HEK293 (cell line): ENCODE measurements at regions not wholly inside any gene's neighbourhood (a gene's known extent, or its start where the extent isn't known, plus 50 kb on each side); places are given as distances from the start of the nearest gene placed in this dataset.

Source experiments
- CTCF ChIA-PET: fragments of 350-600 bp; formaldehyde crosslinking; extraction: SDS; loops from one replicate; lab custom pipeline; 2021; ENCODE audit warnings: antibody characterized with exemption; lab: Yijun Ruan, JAX
- POLR2A ChIA-PET: fragments of 300-600 bp; formaldehyde crosslinking; extraction: SDS; loops from one replicate; lab custom pipeline; 2020; ENCODE audit warnings: antibody characterized with exemption, inconsistent platforms; lab: Yijun Ruan, JAX
- H3K27ac ChIP-seq: fragments of 200-500 bp; sonication (Bioruptor generic); 2 replicates; pipeline ENCODE4 v1.5.1; 2014; ENCODE audit warnings: low read depth, low read length, control low read depth, inconsistent platforms; ENCODE audit errors: extremely low read depth
- H3K36me3 ChIP-seq, 2 experiments: fragments of 200-500 bp in 1 of 2; sonication (Bioruptor generic) in 1 of 2; 1 replicate in 1 of 2; 2 replicates in 1 of 2; pipeline ENCODE4 v1.5.1; 2014 to 2017; ENCODE audit warnings: inconsistent platforms in 2 of 2, low read length in 2 of 2; ENCODE audit not compliant: control insufficient read depth in 2 of 2, insufficient read depth in 1 of 2
- H3K4me1 ChIP-seq: fragments of 200-500 bp; sonication (Bioruptor generic); 2 replicates; pipeline ENCODE4 v1.5.1; 2014; ENCODE audit warnings: mild to moderate bottlenecking, low read length, inconsistent platforms; ENCODE audit not compliant: control insufficient read depth, insufficient read depth
- H3K4me3 ChIP-seq: 2 replicates; pipeline ENCODE4 v1.5.1; 2011; ENCODE audit warnings: low read depth, mild to moderate bottlenecking, control low read depth, low read length, moderate library complexity
- H3K9me3 ChIP-seq: fragments of 200-500 bp; sonication (Bioruptor generic); 2 replicates; pipeline ENCODE4 v1.5.1; 2014; ENCODE audit warnings: low read depth, low read length, inconsistent platforms; ENCODE audit not compliant: control insufficient read depth, insufficient read depth
- FEZF1 ChIP-seq: fragments of 450-650 bp; formaldehyde crosslinking; IDR thresholded peaks from 2 replicates; pipeline ENCODE4 v1.5.1; 2016; ENCODE audit warnings: missing biosample characterization, missing genetic modification characterization
- KLF17 ChIP-seq: fragments of 450-650 bp; formaldehyde crosslinking; IDR thresholded peaks from 2 replicates; pipeline ENCODE4 v1.5.1; 2016; ENCODE audit warnings: missing biosample characterization, missing genetic modification characterization
- REST ChIP-seq: fragments of 450-650 bp; formaldehyde crosslinking; IDR thresholded peaks from 2 replicates; pipeline ENCODE4 v1.5.1; 2016; ENCODE audit warnings: missing biosample characterization, missing genetic modification characterization
- WT1 ChIP-seq: fragments of 450-650 bp; formaldehyde crosslinking; IDR thresholded peaks from 2 replicates; pipeline ENCODE4 v1.5.1; 2016; ENCODE audit warnings: missing biosample characterization, missing genetic modification characterization
- ZBTB1 ChIP-seq: fragments of 450-650 bp; formaldehyde crosslinking; IDR thresholded peaks from 2 replicates; pipeline ENCODE4 v1.5.1; 2016; ENCODE audit warnings: missing biosample characterization, missing genetic modification characterization
- ZFP69B ChIP-seq: fragments of 450-650 bp; formaldehyde crosslinking; IDR thresholded peaks from 2 replicates; pipeline ENCODE4 v1.5.1; 2016; ENCODE audit warnings: missing biosample characterization, missing genetic modification characterization
- ZNF16 ChIP-seq: fragments of 450-650 bp; formaldehyde crosslinking; IDR thresholded peaks from 2 replicates; pipeline ENCODE4 v1.5.1; 2016; ENCODE audit warnings: low read depth, missing biosample characterization, missing genetic modification characterization
- ZNF2 ChIP-seq: fragments of 450-650 bp; formaldehyde crosslinking; IDR thresholded peaks from 2 replicates; pipeline ENCODE4 v1.5.1; 2016; ENCODE audit warnings: missing biosample characterization, missing genetic modification characterization
- ZNF266 ChIP-seq: fragments of 450-650 bp; formaldehyde crosslinking; IDR thresholded peaks from 2 replicates; pipeline ENCODE4 v1.5.1; 2016; ENCODE audit warnings: missing biosample characterization, missing genetic modification characterization, low read depth
- ZNF324 ChIP-seq: fragments of 450-650 bp; formaldehyde crosslinking; IDR thresholded peaks from 2 replicates; pipeline ENCODE4 v1.5.1; 2016; ENCODE audit warnings: missing biosample characterization, missing genetic modification characterization
- ZNF394 ChIP-seq: fragments of 450-650 bp; formaldehyde crosslinking; IDR thresholded peaks from 2 replicates; pipeline ENCODE4 v1.5.1; 2016; ENCODE audit warnings: missing biosample characterization, missing genetic modification characterization, mild to moderate bottlenecking, moderate library complexity, borderline replicate concordance
- ZNF501 ChIP-seq: fragments of 450-650 bp; formaldehyde crosslinking; IDR thresholded peaks from 2 replicates; pipeline ENCODE4 v1.5.1; 2016; ENCODE audit warnings: missing biosample characterization, missing genetic modification characterization
- ZNF510 ChIP-seq: fragments of 450-650 bp; formaldehyde crosslinking; IDR thresholded peaks from 2 replicates; pipeline ENCODE4 v1.5.1; 2018; ENCODE audit warnings: mild to moderate bottlenecking, missing genetic modification characterization, missing biosample characterization; ENCODE audit not compliant: insufficient replicate concordance
- ZNF514 ChIP-seq: fragments of 450-650 bp; formaldehyde crosslinking; IDR thresholded peaks from 2 replicates; pipeline ENCODE4 v1.5.1; 2016; ENCODE audit warnings: missing biosample characterization, missing genetic modification characterization
- ZNF521 ChIP-seq: fragments of 450-650 bp; formaldehyde crosslinking; IDR thresholded peaks from 2 replicates; pipeline ENCODE4 v1.5.1; 2017; ENCODE audit warnings: missing biosample characterization, mild to moderate bottlenecking, missing genetic modification characterization
- ZNF544 ChIP-seq: fragments of 450-650 bp; formaldehyde crosslinking; IDR thresholded peaks from 2 replicates; pipeline ENCODE4 v1.5.0; 2017; ENCODE audit warnings: missing biosample characterization, missing genetic modification characterization
- ZNF560 ChIP-seq: fragments of 450-650 bp; formaldehyde crosslinking; IDR thresholded peaks from 2 replicates; pipeline ENCODE4 v1.5.1; 2017; ENCODE audit warnings: missing biosample characterization, missing genetic modification characterization, borderline replicate concordance
- ZNF600 ChIP-seq: fragments of 450-650 bp; formaldehyde crosslinking; IDR thresholded peaks from 2 replicates; pipeline ENCODE4 v1.5.1; 2016; ENCODE audit warnings: missing biosample characterization, missing genetic modification characterization
- ZNF654 ChIP-seq: fragments of 450-650 bp; formaldehyde crosslinking; IDR thresholded peaks from 2 replicates; pipeline ENCODE4 v1.5.1; 2016; ENCODE audit warnings: low read depth, missing biosample characterization, missing genetic modification characterization
- ZNF660 ChIP-seq: fragments of 450-650 bp; IDR thresholded peaks from 2 replicates; pipeline ENCODE4 v1.5.1; 2018; ENCODE audit warnings: missing biosample characterization, mild to moderate bottlenecking, missing genetic modification characterization
- ZNF747 ChIP-seq: fragments of 450-650 bp; formaldehyde crosslinking; IDR thresholded peaks from 2 replicates; pipeline ENCODE4 v1.5.1; 2016; ENCODE audit warnings: missing biosample characterization, missing genetic modification characterization

GRCh38 chr3:120841264-120841663 is 66.7 kb upstream of the STXBP5L start (continued):
- TF ChIP-seq KLF17: no peak
- no peak for TF ChIP-seq ZNF324 (tag by site-specific recombination)
- TF ChIP-seq ZNF660: no peak
- TF ChIP-seq REST: no peak

- TF ChIP-seq ZFP69B (no peak), FEZF1 (no peak), ZNF394 (tag by site-specific recombination) (no peak), ZNF266 (no peak), ZNF16 (tag by site-specific recombination) (no peak), ZNF654 (tag by site-specific recombination) (no peak), ZNF747 (tag by site-specific recombination) (no peak), ZNF2 (tag by site-specific recombination) (no peak), ZNF501 (no peak), ZNF600 (tag by site-specific recombination) (no peak), REST (no peak), ZBTB1 (tag by site-specific recombination) (no peak), ZNF521 (tag by site-specific recombination) (no peak), ZNF560 (no peak), ZNF510 (tag by site-specific recombination) (no peak), ZNF544 (tag by site-specific recombination) (no peak), WT1 (tag by site-specific recombination) (no peak), ZNF514 (tag by site-specific recombination) (no peak)
- TF ChIP-seq, all 188 proteins: peak for 0
Measured at GRCh38 chr3:120846073-120846472, 61.9 kb upstream of the STXBP5L start.

More at GRCh38 chr3:120846073-120846472, 61.9 kb upstream of the STXBP5L start:
- Histone ChIP-seq H3K9me3 (no peaks in the 10 kb centered on the region), H3K4me1 (no peaks in the 10 kb centered on the region), H3K4me3 (no peak overlapping the region), H3K27ac (no peak overlapping the region), H3K36me3 (no peaks in the 10 kb centered on the region)
- CTCF ChIA-PET: no interaction called here
- POLR2A ChIA-PET: no interaction called here
